Endothelial cell of umbilical vein (primary cell): ENCODE measurements at regions not wholly inside any gene's neighbourhood (a gene's known extent, or its start where the extent isn't known, plus 50 kb on each side); places are given as distances from the start of the nearest gene placed in this dataset.

Source experiments
- GATA2 ChIP-seq: IDR thresholded peaks from 2 replicates; pipeline ENCODE4 v1.7.0; 2011; ENCODE audit warnings: low read depth, mild to moderate bottlenecking, moderate library complexity, mixed read lengths, low read length; ENCODE audit not compliant: insufficient read length, insufficient read depth
- POLR2A ChIP-seq: IDR thresholded peaks from 2 replicates; pipeline ENCODE4 v1.6.1; 2012; ENCODE audit warnings: low read depth, mild to moderate bottlenecking, control low read depth, low read length
- POLR2AphosphoS5 ChIP-seq: IDR thresholded peaks from 2 replicates; pipeline ENCODE4 v1.6.1; 2012; ENCODE audit warnings: low read depth, mild to moderate bottlenecking, control low read depth, low read length, moderate library complexity; ENCODE audit not compliant: insufficient read depth
- TF ChIP-seq, protein P1 (sequence below), 2 donors: IDR thresholded peaks; 1 replicate in 1 of 2; 2 replicates in 1 of 2; pipeline ENCODE4 v1.5.1; 2011; ENCODE audit warnings: low read length in 2 of 2, mild to moderate bottlenecking in 2 of 2, moderate library complexity in 2 of 2, control low read depth in 1 of 2, inconsistent platforms in 1 of 2, low read depth in 1 of 2; ENCODE audit not compliant: insufficient read depth in 1 of 2; ENCODE audit errors: extremely low read depth in 1 of 2

- TF ChIP-seq, protein P1, sequence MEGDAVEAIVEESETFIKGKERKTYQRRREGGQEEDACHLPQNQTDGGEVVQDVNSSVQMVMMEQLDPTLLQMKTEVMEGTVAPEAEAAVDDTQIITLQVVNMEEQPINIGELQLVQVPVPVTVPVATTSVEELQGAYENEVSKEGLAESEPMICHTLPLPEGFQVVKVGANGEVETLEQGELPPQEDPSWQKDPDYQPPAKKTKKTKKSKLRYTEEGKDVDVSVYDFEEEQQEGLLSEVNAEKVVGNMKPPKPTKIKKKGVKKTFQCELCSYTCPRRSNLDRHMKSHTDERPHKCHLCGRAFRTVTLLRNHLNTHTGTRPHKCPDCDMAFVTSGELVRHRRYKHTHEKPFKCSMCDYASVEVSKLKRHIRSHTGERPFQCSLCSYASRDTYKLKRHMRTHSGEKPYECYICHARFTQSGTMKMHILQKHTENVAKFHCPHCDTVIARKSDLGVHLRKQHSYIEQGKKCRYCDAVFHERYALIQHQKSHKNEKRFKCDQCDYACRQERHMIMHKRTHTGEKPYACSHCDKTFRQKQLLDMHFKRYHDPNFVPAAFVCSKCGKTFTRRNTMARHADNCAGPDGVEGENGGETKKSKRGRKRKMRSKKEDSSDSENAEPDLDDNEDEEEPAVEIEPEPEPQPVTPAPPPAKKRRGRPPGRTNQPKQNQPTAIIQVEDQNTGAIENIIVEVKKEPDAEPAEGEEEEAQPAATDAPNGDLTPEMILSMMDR (IDR thresholded peaks at IDR 0.05; ENCODE audit: extremely low read depth in 1 of 2, insufficient read depth in 1 of 2, low read depth in 1 of 2, low read length in 2 of 2), result no peak
- no peak for TF ChIP-seq POLR2AphosphoS5
- no peak for TF ChIP-seq POLR2A
- no peak for TF ChIP-seq GATA2
These were observed 104.1 kb upstream of the NIPBL start for GRCh38 chr5:36772276-36773140.
